ENCODE measurements at regions not wholly inside any gene's neighbourhood (a gene's known extent, or its start where the extent isn't known, plus 50 kb on each side); places are given as distances from the start of the nearest gene placed in this dataset.

- no peaks in the 10 kb centered on the region for H3K79me2 ChIP-seq (ENCODE audit: insufficient read depth)
- no peak overlapping the region; a peak in 1 of 4 replicates for H3K27ac ChIP-seq (ENCODE audit: low read depth in 2 of 2, low read length in 1 of 2)
- H3F3A ChIP-seq (replicated peaks; ENCODE audit: insufficient read depth) = no peaks in the 10 kb centered on the region
- DNase-seq = no peak
- POLR2A ChIA-PET = no interaction called here
- no peaks in the 10 kb centered on the region for H3K9me3 ChIP-seq
- H3K9me2 ChIP-seq = no peaks in the 10 kb centered on the region
- no peak overlapping the region for H3K4me3 ChIP-seq (ENCODE audit: low read depth in 2 of 2, low read length in 1 of 2)
- H4K20me1 ChIP-seq (ENCODE audit: insufficient read depth) = no peaks in the 10 kb centered on the region
- TF ChIP-seq, protein P1, sequence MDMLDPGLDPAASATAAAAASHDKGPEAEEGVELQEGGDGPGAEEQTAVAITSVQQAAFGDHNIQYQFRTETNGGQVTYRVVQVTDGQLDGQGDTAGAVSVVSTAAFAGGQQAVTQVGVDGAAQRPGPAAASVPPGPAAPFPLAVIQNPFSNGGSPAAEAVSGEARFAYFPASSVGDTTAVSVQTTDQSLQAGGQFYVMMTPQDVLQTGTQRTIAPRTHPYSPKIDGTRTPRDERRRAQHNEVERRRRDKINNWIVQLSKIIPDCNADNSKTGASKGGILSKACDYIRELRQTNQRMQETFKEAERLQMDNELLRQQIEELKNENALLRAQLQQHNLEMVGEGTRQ (IDR thresholded peaks at IDR 0.05; ENCODE audit: borderline replicate concordance, low read depth, low read length) = no peak
- peak in 1 of 2 experiments; percentile 56; a peak in 1 of 4 replicates for TF ChIP-seq EP300 (IDR thresholded peaks at IDR 0.05; ENCODE audit: borderline replicate concordance in 1 of 2, low read depth in 1 of 2, low read length in 1 of 2)
- TF ChIP-seq TEAD4 (IDR thresholded peaks at IDR 0.05; ENCODE audit: borderline replicate concordance, insufficient read depth) = 0 out of 2 replicates have a peak, but pooled peaks have one; percentile 29
- no peak for TF ChIP-seq REST (IDR thresholded peaks at IDR 0.05; ENCODE audit: low read depth, low read length)
- TF ChIP-seq NFIC (IDR thresholded peaks at IDR 0.05; ENCODE audit: borderline replicate concordance) = peak; percentile 44; the same call in 1 of the 2 replicates
- TF ChIP-seq PBX3 (IDR thresholded peaks at IDR 0.05) = peak; percentile 86
- TF ChIP-seq, protein P2, sequence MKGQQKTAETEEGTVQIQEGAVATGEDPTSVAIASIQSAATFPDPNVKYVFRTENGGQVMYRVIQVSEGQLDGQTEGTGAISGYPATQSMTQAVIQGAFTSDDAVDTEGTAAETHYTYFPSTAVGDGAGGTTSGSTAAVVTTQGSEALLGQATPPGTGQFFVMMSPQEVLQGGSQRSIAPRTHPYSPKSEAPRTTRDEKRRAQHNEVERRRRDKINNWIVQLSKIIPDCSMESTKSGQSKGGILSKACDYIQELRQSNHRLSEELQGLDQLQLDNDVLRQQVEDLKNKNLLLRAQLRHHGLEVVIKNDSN (IDR thresholded peaks at IDR 0.05; ENCODE audit: borderline replicate concordance, low read depth) = no peak
- TF ChIP-seq ZBTB33 (IDR thresholded peaks at IDR 0.05; ENCODE audit: borderline replicate concordance, low read depth) = no peak
- TF ChIP-seq JUND (IDR thresholded peaks at IDR 0.05) = peak; percentile 45
- TF ChIP-seq TCF12 (IDR thresholded peaks at IDR 0.05) = peak; percentile 50; the same call in 1 of the 2 replicates
- TF ChIP-seq FOSL2 (IDR thresholded peaks at IDR 0.05; ENCODE audit: borderline replicate concordance, low read depth) = peak; percentile 42; the same call in 1 of the 2 replicates
- no peak overlapping the region for H2AFZ ChIP-seq (ENCODE audit: low read depth)
- no peaks in the 10 kb centered on the region for H3K36me3 ChIP-seq (replicated peaks in 1 of 2; ENCODE audit: control insufficient read depth in 1 of 2, insufficient read depth in 2 of 2, low read length in 1 of 2)
- CTCF ChIA-PET = no interaction called here
- H3K4me2 ChIP-seq = no peak overlapping the region
- WGBS (ENCODE audit: low lambda C conversion rate) = 57% methylated on average over 3 of the region's 3 CpGs
- no peaks in the 10 kb centered on the region for H3K27me3 ChIP-seq (ENCODE audit: insufficient read depth)
- no peaks in the 10 kb centered on the region for H3K4me1 ChIP-seq (ENCODE audit: control insufficient read depth in 1 of 2, insufficient read depth in 2 of 2, low read depth in 1 of 2, low read length in 1 of 2)
- H3K9ac ChIP-seq = no peak overlapping the region
These were observed 355.1 kb upstream of the TUSC1 start for GRCh38 chr9:26033336-26033735.

All from SK-N-SH (cell line).